BLaER1 (cell line): ENCODE measurements at regions not wholly inside any gene's neighbourhood (a gene's known extent, or its start where the extent isn't known, plus 50 kb on each side); places are given as distances from the start of the nearest gene placed in this dataset.

Experiments
- H3K27ac ChIP-seq: shearing (Covaris generic); formaldehyde crosslinking; 2 replicates; pipeline ENCODE4 v1.8.1; 2022
- H3K27me3 ChIP-seq: shearing (Covaris generic); formaldehyde crosslinking; 2 replicates; pipeline ENCODE4 v1.8.1; 2022
- H3K36me3 ChIP-seq: shearing (Covaris generic); formaldehyde crosslinking; 2 replicates; pipeline ENCODE4 v1.8.1; 2022
- H3K4me1 ChIP-seq: shearing (Covaris generic); formaldehyde crosslinking; 2 replicates; pipeline ENCODE4 v1.8.1; 2022
- H3K4me2 ChIP-seq: shearing (Covaris generic); formaldehyde crosslinking; 2 replicates; pipeline ENCODE4 v1.8.1; 2022
- H3K4me3 ChIP-seq: shearing (Covaris generic); formaldehyde crosslinking; 2 replicates; pipeline ENCODE4 v1.8.1; 2022
- H3K9ac ChIP-seq: shearing (Covaris generic); formaldehyde crosslinking; 2 replicates; pipeline ENCODE4 v1.8.1; 2022
- H3K9me3 ChIP-seq: shearing (Covaris generic); formaldehyde crosslinking; 2 replicates; pipeline ENCODE4 v1.8.1; 2022
- H4K20me1 ChIP-seq: shearing (Covaris generic); formaldehyde crosslinking; 2 replicates; pipeline ENCODE4 v1.8.1; 2022
- Cebpa-rat ChIP-seq: shearing (Covaris generic); IDR thresholded peaks from 2 replicates; pipeline ENCODE4 v1.8.1; 2022

- no peak overlapping the region for H3K27ac ChIP-seq
- H3K4me2 ChIP-seq = no peak overlapping the region
- H3K4me1 ChIP-seq = no peaks in the 10 kb centered on the region
- H4K20me1 ChIP-seq = no peaks in the 10 kb centered on the region
- H3K9ac ChIP-seq = no peak overlapping the region
- no peaks in the 10 kb centered on the region for H3K9me3 ChIP-seq
- no peaks in the 10 kb centered on the region for H3K36me3 ChIP-seq
- TF ChIP-seq Cebpa-rat = no peak
- H3K27me3 ChIP-seq = no peaks in the 10 kb centered on the region
- no peak overlapping the region for H3K4me3 ChIP-seq
These were observed 151.6 kb upstream of the ZNF644 start for GRCh38 chr1:91173346-91173890.

GRCh38 chr1:91172541-91172940, 150.7 kb upstream of the ZNF644 start:
- Histone ChIP-seq H3K9ac (no peak overlapping the region), H3K27me3 (no peaks in the 10 kb centered on the region), H4K20me1 (no peaks in the 10 kb centered on the region), H3K4me2 (no peak overlapping the region), H3K36me3 (no peaks in the 10 kb centered on the region), H3K9me3 (no peaks in the 10 kb centered on the region), H3K4me1 (no peaks in the 10 kb centered on the region), H3K27ac (no peak overlapping the region), H3K4me3 (no peak overlapping the region)
- TF ChIP-seq Cebpa-rat = no peak

DNA sequence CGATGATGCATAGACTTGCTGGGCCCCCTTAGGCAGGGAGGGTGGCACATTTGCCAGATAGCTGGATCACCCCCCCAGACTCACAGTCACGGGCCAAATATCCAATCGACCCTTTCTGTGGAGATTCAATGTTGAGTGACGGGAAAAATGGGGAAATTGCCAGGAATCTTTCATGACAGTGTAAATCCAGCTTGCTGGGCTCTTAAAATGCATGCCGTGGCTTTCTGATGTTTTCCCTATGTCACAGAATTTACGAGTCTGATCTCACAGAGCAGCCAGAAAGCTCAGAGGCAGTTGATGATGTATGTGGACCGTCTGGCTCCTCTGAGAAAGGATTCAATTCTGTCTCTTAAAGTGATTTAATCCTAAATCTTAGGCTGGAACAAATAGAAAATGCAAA, 150.1 kb upstream of the ZNF644 start:
- Histone ChIP-seq H3K4me3 (no peak overlapping the region), H3K9me3 (no peaks in the 10 kb centered on the region), H3K36me3 (no peaks in the 10 kb centered on the region), H4K20me1 (no peaks in the 10 kb centered on the region), H3K4me2 (no peak overlapping the region), H3K9ac (no peak overlapping the region), H3K27ac (no peak overlapping the region), H3K4me1 (no peaks in the 10 kb centered on the region), H3K27me3 (no peaks in the 10 kb centered on the region)
- no peak for TF ChIP-seq Cebpa-rat

DNA sequence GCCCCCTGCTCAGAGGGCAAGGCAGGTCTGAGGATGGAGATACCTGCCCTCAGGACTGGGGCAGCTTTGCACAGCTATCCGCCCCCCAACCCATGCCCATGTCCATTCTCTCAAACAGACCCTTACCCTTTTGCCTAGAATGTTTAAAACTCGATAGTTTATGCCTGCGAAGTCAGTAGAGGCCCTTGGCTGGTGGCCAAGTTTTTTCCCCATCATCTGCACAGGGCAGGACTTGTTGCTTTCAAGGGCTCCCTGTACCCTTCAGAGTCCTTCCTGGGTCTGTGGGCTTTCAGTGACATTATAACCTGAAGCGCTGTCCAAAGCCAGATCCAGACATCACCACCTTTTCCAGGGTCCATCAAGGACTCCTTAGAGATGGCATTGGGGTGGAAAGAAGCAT, 148.7 kb upstream of the ZNF644 start:
- no peak overlapping the region for H3K9ac ChIP-seq
- H3K9me3 ChIP-seq = no peaks in the 10 kb centered on the region
- no peaks in the 10 kb centered on the region for H3K27me3 ChIP-seq
- H3K4me2 ChIP-seq = no peak overlapping the region
- H3K27ac ChIP-seq = no peak overlapping the region
- no peaks in the 10 kb centered on the region for H3K36me3 ChIP-seq
- H4K20me1 ChIP-seq = no peaks in the 10 kb centered on the region
- TF ChIP-seq Cebpa-rat = no peak
- H3K4me3 ChIP-seq = no peak overlapping the region
- H3K4me1 ChIP-seq = no peaks in the 10 kb centered on the region

- no peak for TF ChIP-seq Cebpa-rat
- Histone ChIP-seq H3K27me3 (no peaks in the 10 kb centered on the region), H3K9ac (no peak overlapping the region), H3K36me3 (no peaks in the 10 kb centered on the region), H3K4me2 (no peak overlapping the region), H3K9me3 (no peaks in the 10 kb centered on the region), H3K4me3 (no peak overlapping the region), H3K4me1 (no peaks in the 10 kb centered on the region), H3K27ac (no peak overlapping the region), H4K20me1 (no peaks in the 10 kb centered on the region)
These were observed 144.4 kb upstream of the ZNF644 start for GRCh38 chr1:91166106-91166712.

- H3K4me2 ChIP-seq = no peak overlapping the region
- no peak for TF ChIP-seq Cebpa-rat
- H3K4me1 ChIP-seq = no peaks in the 10 kb centered on the region
- no peaks in the 10 kb centered on the region for H3K9me3 ChIP-seq
- no peak overlapping the region for H3K27ac ChIP-seq
- H3K27me3 ChIP-seq = no peaks in the 10 kb centered on the region
- no peaks in the 10 kb centered on the region for H3K36me3 ChIP-seq
- no peaks in the 10 kb centered on the region for H4K20me1 ChIP-seq
- H3K4me3 ChIP-seq = no peak overlapping the region
- no peak overlapping the region for H3K9ac ChIP-seq
These were observed 143.3 kb upstream of the ZNF644 start for GRCh38 chr1:91165033-91165654.

- H4K20me1 ChIP-seq = no peaks in the 10 kb centered on the region
- no peak overlapping the region for H3K27ac ChIP-seq
- H3K9me3 ChIP-seq = no peaks in the 10 kb centered on the region
- no peaks in the 10 kb centered on the region for H3K4me1 ChIP-seq
- no peak overlapping the region for H3K4me3 ChIP-seq
- no peak for TF ChIP-seq Cebpa-rat
- H3K36me3 ChIP-seq = no peaks in the 10 kb centered on the region
- H3K9ac ChIP-seq = no peak overlapping the region
- no peaks in the 10 kb centered on the region for H3K27me3 ChIP-seq
- H3K4me2 ChIP-seq = no peak overlapping the region
These were observed 140.8 kb upstream of the ZNF644 start for GRCh38 chr1:91162613-91163012.

GRCh38 chr1:91161749-91162148, 139.9 kb upstream of the ZNF644 start:
- Histone ChIP-seq H3K27me3 (no peaks in the 10 kb centered on the region), H3K9ac (no peak overlapping the region), H3K4me2 (no peak overlapping the region), H3K36me3 (no peaks in the 10 kb centered on the region), H4K20me1 (no peaks in the 10 kb centered on the region), H3K9me3 (no peaks in the 10 kb centered on the region), H3K27ac (no peak overlapping the region), H3K4me1 (no peaks in the 10 kb centered on the region), H3K4me3 (no peak overlapping the region)
- no peak for TF ChIP-seq Cebpa-rat

DNA sequence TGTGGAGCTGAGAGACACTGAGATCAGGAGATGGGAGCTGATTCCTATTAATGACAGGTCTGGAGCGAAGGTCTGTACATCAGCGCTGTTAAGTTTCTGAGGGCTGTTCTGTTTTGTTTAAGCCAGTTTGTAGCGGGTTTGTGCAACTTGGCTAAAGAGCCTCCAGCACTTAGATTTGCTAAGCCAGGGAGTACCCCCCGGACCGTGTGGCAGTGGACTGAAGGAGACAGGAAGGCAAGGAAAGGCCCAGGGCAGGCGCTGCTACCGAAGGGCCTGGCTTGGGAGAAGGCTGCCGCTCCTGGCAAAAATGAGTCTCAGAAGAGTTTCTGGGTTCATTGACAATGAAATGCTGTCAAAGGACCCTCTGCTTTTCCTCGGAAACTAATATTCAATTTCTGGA, 139.3 kb upstream of the ZNF644 start:
- TF ChIP-seq Cebpa-rat = no peak
- H4K20me1 ChIP-seq = no peaks in the 10 kb centered on the region
- no peak overlapping the region for H3K27ac ChIP-seq
- H3K4me2 ChIP-seq = no peak overlapping the region
- no peaks in the 10 kb centered on the region for H3K27me3 ChIP-seq
- H3K4me1 ChIP-seq = no peaks in the 10 kb centered on the region
- H3K9me3 ChIP-seq = no peaks in the 10 kb centered on the region
- H3K4me3 ChIP-seq = no peak overlapping the region
- no peak overlapping the region for H3K9ac ChIP-seq
- H3K36me3 ChIP-seq = no peaks in the 10 kb centered on the region

GRCh38 chr1:91160363-91161075, 138.7 kb upstream of the ZNF644 start:
- no peak for TF ChIP-seq Cebpa-rat
- no peaks in the 10 kb centered on the region for H3K36me3 ChIP-seq
- no peaks in the 10 kb centered on the region for H4K20me1 ChIP-seq
- H3K27me3 ChIP-seq = no peaks in the 10 kb centered on the region
- H3K4me3 ChIP-seq = no peak overlapping the region
- H3K27ac ChIP-seq = no peak overlapping the region
- H3K9me3 ChIP-seq = no peaks in the 10 kb centered on the region
- no peaks in the 10 kb centered on the region for H3K4me1 ChIP-seq
- H3K9ac ChIP-seq = no peak overlapping the region
- H3K4me2 ChIP-seq = no peak overlapping the region
